ENCODE measurements at regions not wholly inside any gene's neighbourhood (a gene's known extent, or its start where the extent isn't known, plus 50 kb on each side); places are given as distances from the start of the nearest gene placed in this dataset.

- TF ChIP-seq CTCF (IDR thresholded peaks at IDR 0.05) (no peak), POLR2AphosphoS5 (IDR thresholded peaks at IDR 0.05; ENCODE audit: low read depth, low read length) (no peak)
Measured at GRCh38 chr3:8359133-8359532, 142.5 kb upstream of the LMCD1 start.
